PC-9 (cell line): ENCODE measurements at regions not wholly inside any gene's neighbourhood (a gene's known extent, or its start where the extent isn't known, plus 50 kb on each side); places are given as distances from the start of the nearest gene placed in this dataset.

Experiments
- EZH2 ChIP-seq: fragments of 200-600 bp; sonication (generic); IDR thresholded peaks from 2 replicates; pipeline ENCODE4 v1.8.0; 2017; ENCODE audit warnings: antibody characterized with exemption, low read depth
- TF ChIP-seq, protein P1 (sequence below): fragments of 200-600 bp; sonication (generic); conservative IDR thresholded peaks from 2 replicates; pipeline ENCODE4 v1.6.1; 2017; ENCODE audit warnings: mixed run types, antibody characterized with exemption, mild to moderate bottlenecking, moderate library complexity

DNA sequence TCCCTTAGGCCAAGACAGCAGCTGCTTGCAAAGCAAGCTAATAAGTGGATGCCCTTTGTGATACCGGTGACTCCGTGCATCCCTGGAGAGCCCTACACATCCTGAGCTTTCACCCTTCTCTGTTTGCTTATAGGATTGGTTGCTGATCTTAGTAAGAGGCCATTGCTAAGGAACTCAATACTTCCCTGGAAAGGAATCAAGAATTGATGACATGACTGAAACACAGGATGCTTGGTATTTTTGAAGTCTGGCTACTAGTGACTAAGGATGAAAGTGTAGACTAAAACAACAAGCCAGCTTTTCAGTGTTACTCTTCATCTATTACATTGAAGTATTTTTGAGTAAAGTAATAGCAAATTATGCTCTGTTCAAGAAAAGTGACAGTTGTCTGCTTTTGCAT is 123.0 kb upstream of the SERPINE2 start:
- TF ChIP-seq, protein P1, sequence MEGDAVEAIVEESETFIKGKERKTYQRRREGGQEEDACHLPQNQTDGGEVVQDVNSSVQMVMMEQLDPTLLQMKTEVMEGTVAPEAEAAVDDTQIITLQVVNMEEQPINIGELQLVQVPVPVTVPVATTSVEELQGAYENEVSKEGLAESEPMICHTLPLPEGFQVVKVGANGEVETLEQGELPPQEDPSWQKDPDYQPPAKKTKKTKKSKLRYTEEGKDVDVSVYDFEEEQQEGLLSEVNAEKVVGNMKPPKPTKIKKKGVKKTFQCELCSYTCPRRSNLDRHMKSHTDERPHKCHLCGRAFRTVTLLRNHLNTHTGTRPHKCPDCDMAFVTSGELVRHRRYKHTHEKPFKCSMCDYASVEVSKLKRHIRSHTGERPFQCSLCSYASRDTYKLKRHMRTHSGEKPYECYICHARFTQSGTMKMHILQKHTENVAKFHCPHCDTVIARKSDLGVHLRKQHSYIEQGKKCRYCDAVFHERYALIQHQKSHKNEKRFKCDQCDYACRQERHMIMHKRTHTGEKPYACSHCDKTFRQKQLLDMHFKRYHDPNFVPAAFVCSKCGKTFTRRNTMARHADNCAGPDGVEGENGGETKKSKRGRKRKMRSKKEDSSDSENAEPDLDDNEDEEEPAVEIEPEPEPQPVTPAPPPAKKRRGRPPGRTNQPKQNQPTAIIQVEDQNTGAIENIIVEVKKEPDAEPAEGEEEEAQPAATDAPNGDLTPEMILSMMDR = no peak
- no peak for TF ChIP-seq EZH2
